HG03342 (cell line): ENCODE measurements at regions not wholly inside any gene's neighbourhood (a gene's known extent, or its start where the extent isn't known, plus 50 kb on each side); places are given as distances from the start of the nearest gene placed in this dataset.
"Not testable (repeated sequence)": the region's sequence is repeated elsewhere in the genome, so short reads cannot be mapped to it uniquely, and the experiment has no call there.

Source experiments
- ATAC-seq: cut with Tn5 transposase; IDR thresholded peaks from one replicate; pipeline ENCODE4 v1.9.1; 2021; ENCODE audit warnings: mild to moderate bottlenecking, moderate library complexity; ENCODE audit not compliant: unreplicated experiment

DNA sequence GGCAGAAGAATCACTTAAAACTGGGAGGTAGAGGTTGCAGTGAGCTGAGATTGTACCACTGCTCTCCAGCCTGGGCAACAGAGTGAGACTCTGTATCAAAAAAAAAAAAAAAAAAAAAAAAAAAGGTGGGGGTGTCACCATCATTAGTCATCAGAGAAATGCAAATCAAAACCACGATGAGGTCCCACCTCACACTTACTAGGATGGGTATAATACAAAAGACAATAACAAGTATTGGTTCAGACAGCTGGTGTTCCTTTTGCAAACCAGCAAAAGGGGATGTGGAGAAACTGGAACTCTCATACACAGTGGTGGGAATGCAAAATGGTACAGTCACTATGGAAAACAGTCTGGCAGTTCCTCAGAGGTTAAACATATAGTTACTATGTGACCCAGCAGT lies 78.7 kb upstream of the TSC22D2 start:
- no peak for ATAC-seq

DNA sequence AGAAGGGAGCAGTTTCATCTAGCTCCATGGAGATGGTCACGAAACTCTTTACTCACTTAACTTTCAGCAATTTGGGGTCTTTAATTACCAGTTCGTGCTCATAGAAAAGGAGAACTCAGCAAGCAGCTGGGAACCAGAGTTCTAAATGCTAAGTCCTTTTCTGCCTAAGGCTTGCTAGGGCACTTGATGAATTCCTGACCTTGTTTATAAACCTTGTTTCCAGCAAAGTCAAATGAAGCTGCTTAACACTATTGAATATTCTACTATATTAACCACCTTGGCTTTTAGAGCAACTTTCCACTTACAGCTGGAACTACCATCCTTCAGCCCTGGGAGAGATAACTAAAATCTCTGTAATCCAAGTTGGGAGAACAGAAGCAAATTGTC lies 79.5 kb upstream of the TSC22D2 start:
- no peak for ATAC-seq

DNA sequence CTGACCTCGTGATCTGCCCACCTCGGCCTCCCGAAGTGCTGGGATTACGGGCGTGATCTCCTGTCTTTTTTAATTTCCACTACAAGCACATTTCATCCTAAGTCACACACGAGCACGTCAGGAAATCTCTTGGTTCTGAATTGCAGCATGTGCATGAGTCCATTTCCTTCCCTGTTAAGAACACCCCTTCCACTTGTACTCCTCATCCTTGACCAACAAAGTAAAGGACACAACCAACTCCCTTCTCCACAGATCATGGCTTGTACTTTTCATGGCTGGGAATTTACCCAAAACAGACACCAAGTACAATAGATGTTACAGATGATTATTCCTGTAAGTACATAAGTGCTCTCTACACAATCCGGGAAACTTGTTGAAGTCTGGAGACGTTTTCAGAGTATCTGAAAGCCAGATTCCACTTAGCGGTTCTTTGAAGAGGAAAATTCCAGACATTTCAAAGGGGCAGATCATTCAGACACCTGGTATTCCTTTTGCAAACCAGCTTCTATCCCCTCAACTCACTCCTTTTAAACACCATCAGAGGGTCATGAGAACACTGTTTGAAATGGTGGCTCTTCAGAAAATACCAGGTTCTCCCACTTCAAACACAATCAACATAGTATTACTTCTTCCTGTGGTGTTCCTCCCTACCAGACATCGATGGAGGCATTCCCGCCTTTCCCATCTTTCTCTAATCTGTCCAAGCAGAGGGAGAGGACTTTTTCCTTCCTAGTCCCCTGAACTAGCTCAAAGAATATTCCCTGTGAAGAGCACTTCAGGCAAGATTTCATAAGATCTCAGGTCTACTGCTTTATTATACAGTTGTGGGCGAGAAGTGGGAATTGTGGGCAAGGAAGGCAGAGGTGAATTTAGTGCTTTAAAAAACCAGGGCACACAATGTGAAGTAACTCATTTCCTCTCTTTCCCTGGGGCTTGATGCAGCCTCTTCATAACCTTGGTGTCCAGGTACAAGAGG lies 80.1 kb upstream of the TSC22D2 start:
- ATAC-seq, result no peak

DNA sequence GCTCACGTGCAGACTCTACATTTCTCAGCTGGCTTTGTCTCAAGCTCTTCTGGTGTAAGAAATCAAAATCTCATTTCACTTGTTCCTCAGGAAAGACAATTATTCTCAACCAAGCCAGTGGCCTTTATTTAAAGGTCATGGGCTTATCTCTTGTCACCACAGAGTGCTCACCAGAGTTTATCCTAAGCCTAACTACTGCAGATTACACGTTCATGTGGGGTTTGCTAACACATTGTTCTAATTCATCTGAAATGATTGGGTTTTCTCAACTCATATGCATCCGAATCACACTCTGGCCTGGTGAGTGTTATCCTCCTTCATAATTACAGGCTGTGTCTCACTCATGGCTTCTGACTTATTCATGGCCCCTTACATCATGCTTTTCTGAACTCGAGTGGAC lies 83.3 kb upstream of the TSC22D2 start:
- ATAC-seq, result no peak

DNA sequence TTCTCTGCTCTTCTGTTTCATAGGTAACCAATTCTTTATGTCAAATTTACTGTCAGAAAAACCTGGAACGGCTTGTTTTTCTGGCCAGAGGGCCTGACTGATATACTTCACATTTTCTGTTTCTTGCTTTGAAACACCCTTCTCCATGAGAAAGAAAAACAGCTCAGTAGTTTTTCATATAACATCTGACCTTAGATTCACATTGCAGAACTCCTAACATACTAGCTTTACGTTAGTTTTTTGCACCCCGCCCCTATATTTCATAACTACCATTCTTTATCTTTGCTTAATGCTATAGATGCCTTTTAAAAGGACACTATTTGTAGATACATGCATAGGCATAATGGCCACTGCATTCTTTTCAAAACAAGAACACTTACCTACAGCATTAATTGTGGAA lies 83.9 kb upstream of the TSC22D2 start:
- no peak for ATAC-seq

DNA sequence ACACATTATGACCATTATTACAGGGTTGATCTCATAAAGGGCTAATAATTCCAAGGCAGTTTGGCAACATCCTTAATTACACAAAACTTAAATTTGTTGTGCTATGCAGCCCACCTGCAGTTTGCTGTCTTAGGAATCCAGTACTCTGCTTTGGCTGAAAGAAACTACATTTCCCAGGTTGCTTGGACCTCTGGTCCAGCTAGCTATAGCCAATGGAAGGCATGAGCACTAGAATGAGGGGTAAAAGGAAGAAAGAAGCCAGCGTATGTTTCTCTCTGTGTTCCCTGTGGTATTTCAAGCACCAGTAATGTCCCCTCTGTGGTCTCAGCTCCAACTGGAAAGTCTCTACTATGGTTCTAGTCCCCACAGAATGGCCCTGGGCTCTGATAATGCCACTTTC lies 84.3 kb upstream of the TSC22D2 start:
- ATAC-seq, result no peak

DNA sequence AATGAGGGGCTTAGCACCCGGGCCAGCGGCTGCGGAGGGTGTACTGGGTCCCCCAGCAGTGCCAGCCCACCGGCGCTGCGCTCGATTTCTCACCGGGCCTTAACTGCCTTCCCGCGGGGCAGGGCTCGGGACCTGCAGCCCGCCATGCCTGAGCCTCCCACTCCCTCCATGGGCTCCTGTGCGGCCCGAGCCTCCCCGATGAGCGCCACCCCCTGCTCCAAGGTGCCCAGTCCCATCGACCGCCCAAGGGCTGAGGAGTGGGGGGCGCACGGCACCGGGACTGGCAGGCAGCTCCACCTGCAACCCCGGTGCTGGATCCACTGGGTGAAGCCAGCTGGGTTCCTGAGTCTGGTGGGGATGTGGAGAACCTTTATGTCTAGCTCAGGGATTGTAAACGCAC lies 85.0 kb upstream of the TSC22D2 start:
- not testable (repeated sequence) for ATAC-seq

DNA sequence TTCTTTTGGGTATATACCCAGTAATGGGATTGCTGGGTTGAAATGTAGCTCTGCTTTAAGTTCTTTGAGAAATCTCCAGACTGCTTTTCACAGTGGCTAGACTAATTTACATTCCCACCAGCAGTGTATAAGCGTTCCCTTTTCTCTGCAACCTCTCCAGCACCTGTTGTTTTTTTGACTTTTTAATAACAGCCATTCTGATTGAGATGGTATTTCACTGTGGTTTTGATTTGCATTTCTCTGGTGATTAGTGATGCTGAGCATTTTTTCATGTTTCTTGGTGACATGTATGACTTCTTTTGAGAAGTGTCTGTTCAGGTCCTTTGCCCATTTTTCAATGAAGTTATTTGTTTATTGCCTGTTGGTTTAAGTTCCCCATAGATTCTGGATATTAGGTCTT lies 87.1 kb upstream of the TSC22D2 start:
- not testable (repeated sequence) for ATAC-seq

DNA sequence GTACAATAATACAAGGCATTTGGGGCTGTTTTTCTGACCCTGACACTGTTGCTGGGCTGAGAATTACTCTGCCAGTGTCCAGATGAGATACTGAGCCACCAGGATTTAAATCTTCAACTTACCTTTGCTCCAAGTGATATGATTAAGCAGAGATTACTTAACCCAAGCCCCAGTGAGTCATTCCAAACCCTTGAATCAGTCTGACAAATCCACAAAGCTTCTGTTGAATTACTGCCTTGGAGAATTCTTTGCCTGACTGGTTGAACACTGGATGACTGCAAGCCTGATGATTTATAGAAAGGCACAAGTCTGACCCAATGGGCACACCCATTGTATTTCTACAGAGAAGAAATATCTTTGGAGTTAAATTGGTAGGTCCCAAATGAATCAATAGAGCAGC lies 88.2 kb upstream of the TSC22D2 start:
- ATAC-seq, result no peak

DNA sequence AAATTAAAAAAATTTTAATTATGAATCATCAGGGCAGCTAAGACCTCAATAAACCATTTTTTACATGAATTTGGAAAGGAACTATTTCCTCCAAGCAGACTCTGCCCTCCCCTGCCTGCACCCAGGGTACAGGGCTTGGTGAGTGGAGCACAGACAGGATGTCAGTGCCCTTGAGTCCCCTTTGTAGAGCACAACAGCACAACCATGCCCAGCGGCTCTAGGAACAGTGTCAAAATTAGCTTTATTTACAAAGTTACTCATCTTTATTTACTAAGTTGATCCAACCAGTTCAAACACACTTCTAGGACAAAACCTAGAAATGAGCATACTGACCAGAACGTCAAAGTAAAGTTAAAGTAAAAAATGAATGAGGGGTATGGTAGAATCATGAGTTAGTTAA lies 90.6 kb upstream of the TSC22D2 start:
- no peak for ATAC-seq

DNA sequence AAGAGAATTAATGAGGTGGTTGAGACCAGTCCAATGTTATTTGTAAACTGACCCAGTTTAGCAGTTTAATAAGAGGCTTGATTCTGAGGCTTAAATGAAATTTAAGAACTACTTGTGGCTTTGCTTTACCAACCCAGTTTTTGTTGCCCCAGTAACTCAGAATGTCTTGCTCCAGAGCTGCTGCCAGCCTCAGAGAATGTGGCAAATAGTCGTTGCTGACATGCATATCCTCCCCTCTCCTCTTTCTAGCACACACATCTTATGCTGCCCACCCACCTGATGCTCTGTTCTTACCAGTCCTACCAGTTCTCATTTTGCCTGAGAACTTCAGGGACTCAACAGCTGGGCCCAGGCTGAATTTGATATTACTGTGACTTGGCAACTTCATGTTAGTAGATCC lies 92.4 kb upstream of the TSC22D2 start:
- no peak for ATAC-seq

DNA sequence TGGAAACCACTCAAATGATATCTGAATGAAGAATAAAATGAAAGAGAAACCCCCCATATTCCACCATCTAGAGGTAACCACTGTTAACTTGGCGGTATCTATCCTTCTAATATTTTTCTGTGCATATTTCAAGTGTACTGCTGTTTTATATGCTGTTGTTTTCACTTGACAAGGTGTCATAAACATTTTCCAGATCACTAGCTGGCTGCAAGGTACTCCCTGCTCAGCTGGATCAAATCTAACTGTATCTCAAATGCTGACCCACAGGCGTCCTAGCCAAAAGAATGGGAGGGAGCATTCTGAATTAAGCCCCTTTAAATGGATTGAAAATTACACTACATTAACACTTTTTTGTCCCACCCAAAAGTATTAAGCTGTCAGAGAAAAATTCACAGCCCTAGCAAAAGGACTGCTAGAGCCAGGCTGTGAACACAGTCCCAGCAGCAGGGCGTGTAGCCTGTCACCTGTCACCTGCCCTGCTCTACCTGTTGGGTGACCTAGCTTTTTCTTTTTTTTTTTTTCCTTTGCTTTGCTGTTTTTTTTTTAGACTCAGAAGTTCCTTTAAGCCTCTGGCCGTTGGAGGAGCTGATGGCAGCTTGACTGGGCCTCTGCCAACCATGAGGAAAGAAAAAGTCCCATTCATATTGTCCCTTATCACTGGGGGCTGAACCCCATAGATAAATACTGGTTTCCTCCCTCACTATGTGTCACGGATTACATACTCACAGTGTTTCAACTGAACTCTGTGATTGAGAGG lies 93.7 kb upstream of the TSC22D2 start:
- no peak for ATAC-seq

DNA sequence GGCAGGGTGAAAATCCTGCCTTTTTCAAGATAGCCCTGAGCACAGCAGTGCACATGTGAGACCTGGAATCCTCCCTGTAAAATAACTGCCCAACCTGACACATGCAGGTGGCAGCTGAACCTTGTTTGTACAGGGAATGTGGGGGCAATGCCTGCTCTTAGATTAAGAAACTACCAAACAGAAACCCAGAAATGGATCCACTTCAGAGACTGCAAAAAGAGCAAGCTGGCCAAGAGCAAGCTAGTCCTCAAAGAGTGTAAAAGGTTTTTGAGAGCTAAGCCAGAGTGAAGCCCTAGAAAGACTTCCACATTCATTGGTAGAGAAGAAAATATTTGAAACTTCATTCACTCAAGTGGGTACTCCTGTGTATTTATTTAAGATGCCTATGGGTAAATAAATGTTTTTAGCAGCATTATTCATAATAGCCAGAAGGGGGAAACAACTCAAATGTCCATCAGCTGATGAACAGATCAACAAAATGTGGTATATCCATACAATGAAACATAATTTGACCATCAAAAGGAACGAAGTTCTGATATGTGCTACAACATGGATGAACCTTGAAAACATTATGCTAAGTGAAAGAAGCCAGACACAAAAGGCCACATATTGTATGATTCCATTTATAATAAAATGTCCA lies 96.0 kb upstream of the TSC22D2 start:
- no peak for ATAC-seq

DNA sequence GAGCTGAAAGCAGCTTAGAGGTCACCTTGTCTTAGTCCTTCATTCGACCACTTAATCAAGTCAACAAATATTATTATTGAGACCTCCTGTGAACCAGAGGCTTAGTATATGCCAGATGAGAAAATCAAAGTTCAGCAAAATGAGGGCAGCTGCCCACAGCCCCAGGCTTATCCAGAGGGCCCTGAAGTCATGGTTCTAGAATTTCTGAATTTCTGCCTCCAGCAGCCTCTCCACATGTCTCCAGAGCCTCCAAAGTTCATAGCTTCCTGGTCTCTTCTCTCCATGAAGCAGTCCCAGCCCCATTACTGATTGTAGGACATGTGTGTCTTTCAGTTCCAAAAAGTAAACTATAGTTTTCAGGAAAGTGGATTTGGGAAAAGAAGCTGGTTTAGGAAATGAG lies 96.9 kb upstream of the TSC22D2 start:
- no peak for ATAC-seq

DNA sequence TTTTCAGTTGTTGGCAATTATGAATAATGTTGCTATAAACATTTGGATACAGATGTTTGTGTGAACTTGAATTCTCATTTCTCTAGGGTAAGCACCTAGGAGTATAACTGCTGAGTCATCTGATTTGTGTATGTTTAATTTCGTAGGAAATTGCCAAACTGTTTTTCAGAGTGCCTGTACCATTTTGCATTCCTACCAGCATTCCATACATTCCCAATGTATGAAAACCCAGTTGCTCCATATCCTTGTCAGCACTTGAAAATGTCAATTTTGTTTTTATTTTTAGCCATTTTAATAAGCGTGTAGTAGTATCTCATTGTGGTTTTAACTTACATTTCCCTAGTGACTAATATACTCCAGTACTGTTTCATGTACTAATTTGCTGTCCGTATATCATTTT lies 98.5 kb upstream of the TSC22D2 start:
- no peak for ATAC-seq

DNA sequence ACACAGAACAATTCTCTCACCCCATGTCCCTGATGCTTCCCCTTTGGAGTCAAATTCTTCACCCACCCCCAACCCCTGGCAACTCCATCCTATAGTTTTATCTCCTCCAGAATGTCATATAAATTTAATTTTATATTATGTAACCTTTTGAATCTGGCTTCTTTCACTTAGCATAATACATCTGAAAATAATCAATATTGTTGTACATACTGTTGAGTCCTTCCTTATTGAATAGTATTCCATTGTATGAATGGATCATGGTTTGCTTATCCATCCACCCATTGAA lies 98.9 kb upstream of the TSC22D2 start:
- ATAC-seq, result no peak

DNA sequence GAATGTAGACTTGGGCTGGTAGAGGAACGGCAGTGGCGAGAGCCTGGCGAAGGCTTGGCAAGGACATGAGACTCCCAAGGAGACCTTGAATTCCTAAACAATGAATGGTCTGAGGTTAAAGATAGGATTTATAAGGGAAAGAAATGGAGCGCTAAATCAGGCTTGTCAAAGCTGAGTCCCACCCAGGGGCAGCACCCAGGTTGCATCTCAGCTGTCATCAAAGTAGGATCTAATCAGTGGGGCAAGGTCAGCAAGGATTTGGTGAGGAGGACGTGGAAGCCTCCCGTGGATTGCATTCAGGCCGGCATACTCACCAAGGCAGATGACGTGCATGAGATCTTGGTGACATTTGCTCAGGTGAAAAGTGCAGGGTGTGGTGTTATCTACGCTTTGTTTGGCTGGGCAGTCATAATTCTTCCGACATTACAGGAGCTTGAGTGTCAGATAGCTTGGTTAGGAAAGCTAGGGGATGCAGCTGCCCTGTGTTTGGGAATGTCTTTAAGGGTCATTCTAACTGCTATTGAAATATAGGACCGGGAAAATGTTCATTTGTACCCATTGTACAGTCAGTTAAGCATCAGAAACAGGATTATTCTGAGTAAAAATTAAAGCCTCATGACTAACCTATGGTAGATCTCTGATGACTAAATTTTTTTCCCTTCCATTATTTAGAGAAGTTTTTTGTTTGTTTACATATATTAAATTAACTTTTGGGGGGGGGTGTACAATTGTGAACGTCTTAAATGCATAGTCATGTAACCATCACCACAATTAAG lies 99.4 kb upstream of the TSC22D2 start:
- ATAC-seq, result no peak

DNA sequence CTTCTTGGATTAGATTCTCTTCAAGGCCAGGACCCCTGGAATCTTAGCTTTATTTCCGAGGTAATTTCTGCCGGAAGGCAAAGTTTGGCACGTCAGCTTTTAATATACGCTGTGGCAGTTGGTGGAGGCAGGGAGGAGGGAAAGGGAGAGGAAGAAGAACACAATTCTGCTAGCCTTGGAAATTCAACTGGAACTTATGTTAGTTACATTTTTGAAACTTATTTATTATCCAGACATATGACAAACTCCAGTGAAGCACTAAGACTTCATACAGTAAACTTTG lies 100.1 kb upstream of the TSC22D2 start:
- no peak for ATAC-seq

DNA sequence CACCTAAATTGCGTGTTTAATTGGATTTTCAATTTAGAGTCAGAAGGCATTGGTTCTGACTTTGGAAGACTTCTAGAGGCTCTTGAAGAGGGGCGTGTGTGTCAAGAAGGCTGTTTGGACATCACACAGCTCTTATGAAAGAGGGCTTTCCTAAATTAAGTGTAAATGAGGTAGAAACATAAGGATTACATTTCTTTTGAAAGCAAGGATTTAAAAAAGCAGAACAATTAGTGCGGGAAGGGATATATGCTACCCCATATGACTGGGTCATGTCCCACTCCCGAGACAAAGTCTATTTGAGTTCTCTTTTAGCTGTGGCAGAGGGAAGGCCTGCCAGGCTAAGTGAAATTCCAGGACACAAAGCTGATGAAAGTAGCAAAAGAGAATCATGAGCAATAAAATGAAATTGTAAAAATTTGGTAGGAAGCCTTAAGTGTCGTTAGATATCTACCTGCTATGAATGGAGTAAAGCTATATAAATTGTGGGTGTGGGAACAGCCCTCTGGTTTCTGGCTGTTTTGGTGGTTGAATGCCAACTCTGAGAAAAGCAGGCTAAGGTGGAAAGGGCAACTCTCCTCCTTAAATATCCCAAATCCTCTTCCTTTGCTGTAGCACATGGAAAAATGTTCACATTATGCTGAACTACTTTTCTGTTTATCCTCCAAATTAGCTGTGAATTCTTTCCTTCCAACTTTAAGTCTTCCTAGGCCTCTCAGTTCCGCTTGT lies 100.6 kb upstream of the TSC22D2 start:
- ATAC-seq, result no peak

DNA sequence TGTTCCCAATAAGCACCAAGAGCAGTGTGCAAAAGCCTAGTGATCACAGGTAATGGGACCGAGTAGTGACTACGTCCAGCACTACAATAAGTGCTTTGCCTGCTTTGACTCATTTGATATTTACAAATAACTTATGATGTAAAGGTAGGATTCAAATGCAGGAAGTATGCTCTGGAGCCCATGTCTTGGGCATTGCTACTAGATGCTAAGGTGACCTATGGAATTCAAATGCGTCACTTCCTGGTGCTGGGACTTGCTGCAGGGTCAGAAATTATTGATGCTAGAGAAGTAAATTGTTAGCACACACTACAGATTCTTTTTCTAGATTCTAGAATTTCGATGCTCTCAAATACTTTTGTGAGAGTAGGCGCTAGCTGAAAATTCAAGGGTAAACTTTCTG lies 101.2 kb upstream of the TSC22D2 start:
- ATAC-seq, result no peak

DNA sequence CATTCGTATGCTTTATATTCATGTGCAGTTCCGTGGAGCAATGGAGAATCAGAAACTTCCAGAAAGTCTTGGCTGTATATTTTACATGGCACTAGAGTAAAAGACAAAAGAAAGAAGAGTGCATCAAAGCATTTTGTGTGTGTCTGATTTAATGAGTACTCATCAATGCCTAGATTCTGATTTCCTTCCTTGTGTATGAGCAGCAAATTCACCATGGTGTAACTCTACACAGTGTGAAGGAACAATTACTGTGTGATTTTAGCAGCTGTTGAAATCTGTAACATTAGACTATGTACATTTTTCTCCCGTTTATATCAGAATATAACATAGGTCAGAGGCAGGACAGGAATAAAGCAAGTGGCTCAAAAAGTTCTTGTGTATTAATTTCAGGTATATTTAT lies 102.0 kb upstream of the TSC22D2 start:
- ATAC-seq, result no peak
